GM12872 (cell line): ENCODE measurements at regions not wholly inside any gene's neighbourhood (a gene's known extent, or its start where the extent isn't known, plus 50 kb on each side); places are given as distances from the start of the nearest gene placed in this dataset.

Experiments
- TF ChIP-seq, protein P1 (sequence below): IDR thresholded peaks from 3 replicates; pipeline ENCODE4 v1.5.1; 2011; ENCODE audit warnings: low read depth, mild to moderate bottlenecking, low read length, moderate library complexity; ENCODE audit not compliant: insufficient read depth

DNA sequence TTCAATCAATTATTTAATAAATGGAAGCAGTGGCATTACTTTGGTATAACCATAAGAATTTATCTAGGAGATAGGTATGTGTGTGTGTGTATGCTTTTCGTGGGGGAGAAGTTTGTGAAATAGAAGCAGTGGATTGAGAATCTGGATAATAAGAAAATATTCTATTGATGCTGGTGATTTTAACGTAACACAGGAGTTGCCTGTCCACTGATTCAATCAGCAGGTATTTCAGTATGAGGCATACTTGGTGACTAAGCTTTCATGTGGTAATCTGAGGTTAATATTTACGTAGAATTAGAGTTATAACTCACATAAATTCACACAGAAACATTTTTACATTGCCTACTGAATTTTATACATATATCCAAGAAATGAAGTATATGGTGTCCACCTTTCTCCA is 568.0 kb downstream of the ZWINT start:
- TF ChIP-seq, protein P1, sequence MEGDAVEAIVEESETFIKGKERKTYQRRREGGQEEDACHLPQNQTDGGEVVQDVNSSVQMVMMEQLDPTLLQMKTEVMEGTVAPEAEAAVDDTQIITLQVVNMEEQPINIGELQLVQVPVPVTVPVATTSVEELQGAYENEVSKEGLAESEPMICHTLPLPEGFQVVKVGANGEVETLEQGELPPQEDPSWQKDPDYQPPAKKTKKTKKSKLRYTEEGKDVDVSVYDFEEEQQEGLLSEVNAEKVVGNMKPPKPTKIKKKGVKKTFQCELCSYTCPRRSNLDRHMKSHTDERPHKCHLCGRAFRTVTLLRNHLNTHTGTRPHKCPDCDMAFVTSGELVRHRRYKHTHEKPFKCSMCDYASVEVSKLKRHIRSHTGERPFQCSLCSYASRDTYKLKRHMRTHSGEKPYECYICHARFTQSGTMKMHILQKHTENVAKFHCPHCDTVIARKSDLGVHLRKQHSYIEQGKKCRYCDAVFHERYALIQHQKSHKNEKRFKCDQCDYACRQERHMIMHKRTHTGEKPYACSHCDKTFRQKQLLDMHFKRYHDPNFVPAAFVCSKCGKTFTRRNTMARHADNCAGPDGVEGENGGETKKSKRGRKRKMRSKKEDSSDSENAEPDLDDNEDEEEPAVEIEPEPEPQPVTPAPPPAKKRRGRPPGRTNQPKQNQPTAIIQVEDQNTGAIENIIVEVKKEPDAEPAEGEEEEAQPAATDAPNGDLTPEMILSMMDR = no peak

- TF ChIP-seq, protein P1 = no peak
Observed at GRCh38 chr10:55786461-55787050, 574.5 kb downstream of the ZWINT start.

- TF ChIP-seq, protein P1 = no peak
Observed at GRCh38 chr10:55782181-55782580, 578.9 kb downstream of the ZWINT start.

DNA sequence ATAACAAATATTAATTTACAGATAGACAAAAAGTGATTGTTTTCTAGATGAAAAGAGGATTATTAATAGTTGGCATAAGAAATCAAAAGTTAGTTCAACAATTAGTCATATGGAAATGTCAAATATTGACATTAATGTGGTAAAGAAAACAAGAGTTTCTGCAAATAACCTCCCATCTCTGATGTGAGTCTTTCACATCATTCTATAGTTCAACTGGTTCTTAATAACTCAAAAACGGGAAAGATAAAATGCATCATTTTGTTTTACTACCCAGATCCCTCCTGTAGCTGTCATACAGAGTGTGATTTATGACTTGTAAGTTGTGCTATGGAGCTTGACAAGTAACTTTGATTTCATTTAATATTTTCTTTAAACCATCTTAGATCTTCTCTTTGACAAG is 594.8 kb downstream of the ZWINT start:
- TF ChIP-seq, protein P1 = no peak

- TF ChIP-seq, protein P1 = no peak
Observed at GRCh38 chr10:55750458-55750857, 610.6 kb downstream of the ZWINT start.

GRCh38 chr10:55747244-55747643 is 613.8 kb downstream of the ZWINT start:
- TF ChIP-seq, protein P1 = no peak

- TF ChIP-seq, protein P1 = no peak
Observed at GRCh38 chr10:55746002-55746401, 615.1 kb downstream of the ZWINT start.

DNA sequence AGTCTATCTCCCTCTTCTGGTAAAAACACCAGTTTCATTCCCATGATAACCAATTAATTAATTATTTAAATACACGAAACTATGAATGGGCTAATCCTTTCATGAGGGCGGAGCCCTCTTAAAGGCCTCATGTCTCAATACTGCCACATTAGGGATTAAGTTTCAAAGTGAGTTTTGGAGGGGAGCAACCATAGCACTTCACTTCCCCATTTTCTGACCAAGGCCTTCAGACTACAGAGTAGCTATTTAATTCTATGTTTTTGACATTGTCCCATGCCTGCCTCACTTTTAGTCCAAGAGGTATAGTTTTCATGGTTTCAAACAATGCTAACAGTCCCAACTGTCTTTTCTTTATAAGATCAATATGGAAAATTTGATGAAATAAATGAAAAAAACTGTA is 618.6 kb downstream of the ZWINT start:
- TF ChIP-seq, protein P1 = no peak
